Suprapubic skin (tissue), 4 donors: ENCODE measurements at regions not wholly inside any gene's neighbourhood (a gene's known extent, or its start where the extent isn't known, plus 50 kb on each side); places are given as distances from the start of the nearest gene placed in this dataset.

Experiments used
- DNase-seq, 2 donors: peaks; one replicate each; pipeline ENCODE4 v3.0.0-alpha.2; 2019; ENCODE audit warnings: low spot score in 2 of 2
- H3K27ac ChIP-seq: fragments of 200-600 bp; sonication (generic); one replicate; pipeline ENCODE4 v1.5.1; 2019
- H3K27me3 ChIP-seq: fragments of 200-600 bp; sonication (generic); one replicate; pipeline ENCODE4 v1.5.1; 2019
- H3K36me3 ChIP-seq: fragments of 200-600 bp; sonication (generic); one replicate; pipeline ENCODE4 v1.5.1; 2019
- H3K4me1 ChIP-seq: fragments of 200-600 bp; sonication (generic); one replicate; pipeline ENCODE4 v1.5.1; 2019
- H3K4me3 ChIP-seq: fragments of 200-600 bp; sonication (generic); one replicate; pipeline ENCODE4 v1.5.1; 2019; ENCODE audit warnings: mild to moderate bottlenecking
- H3K9me3 ChIP-seq: fragments of 200-600 bp; sonication (generic); one replicate; pipeline ENCODE4 v1.5.1; 2019
- CTCF ChIP-seq, 2 donors: fragments of 200-600 bp in 1 of 2; fragments of 450-650 bp in 1 of 2; sonication (generic) in 1 of 2; IDR thresholded peaks; one replicate each; pipeline ENCODE4 v1.5.1; 2016 to 2019; ENCODE audit warnings: antibody characterized with exemption in 2 of 2, mild to moderate bottlenecking in 1 of 2, moderate library complexity in 1 of 2
- EP300 ChIP-seq: sonication (generic); formaldehyde crosslinking; IDR thresholded peaks from one replicate; pipeline ENCODE4 v1.6.1; 2017; ENCODE audit warnings: antibody characterized with exemption
- POLR2A ChIP-seq, 2 donors: fragments of 450-650 bp; IDR thresholded peaks; one replicate each; pipeline ENCODE4 v1.6.1; 2017; ENCODE audit warnings: antibody characterized with exemption in 2 of 2, mild to moderate bottlenecking in 2 of 2, moderate library complexity in 2 of 2
- POLR2AphosphoS5 ChIP-seq, 3 donors: sonication (generic); formaldehyde crosslinking; IDR thresholded peaks; one replicate each; pipeline ENCODE4 v1.6.1; 2017; ENCODE audit warnings: antibody characterized with exemption in 3 of 3
- WGBS: methylation state at CpG from one replicate; pipeline ENCODE4 v1.1.5; 2018; 5-methylcytosine and 5-hydroxymethylcytosine counted together

- TF ChIP-seq CTCF (IDR thresholded peaks at IDR 0.05) (no peak), POLR2AphosphoS5 (IDR thresholded peaks at IDR 0.05) (no peak), EP300 (no peak), POLR2A (IDR thresholded peaks at IDR 0.05) (no peak)
- Histone ChIP-seq H3K36me3 (no peaks in the 10 kb centered on the region), H3K27me3 (no peaks in the 10 kb centered on the region)
These were observed 305.4 kb downstream of the PRDM5 start for GRCh38 chr4:120617171-120617570.

GRCh38 chr4:120616041-120616440 lies 306.5 kb downstream of the PRDM5 start:
- no peak for DNase-seq
- Histone ChIP-seq H3K27me3 (no peaks in the 10 kb centered on the region), H3K9me3 (no peaks in the 10 kb centered on the region), H3K36me3 (no peaks in the 10 kb centered on the region), H3K4me1 (no peaks in the 10 kb centered on the region), H3K4me3 (no peak overlapping the region), H3K27ac (no peak overlapping the region)
- WGBS: 92% methylated on average over 1 of the region's 1 CpG
- no peak for TF ChIP-seq EP300
- no peak for TF ChIP-seq CTCF (IDR thresholded peaks at IDR 0.05)
- no peak for TF ChIP-seq POLR2A (IDR thresholded peaks at IDR 0.05)
- TF ChIP-seq POLR2AphosphoS5 (IDR thresholded peaks at IDR 0.05): no peak

More at GRCh38 chr4:120617171-120617570, 305.4 kb downstream of the PRDM5 start:
- no peak overlapping the region for H3K4me3 ChIP-seq
- no peaks in the 10 kb centered on the region for H3K9me3 ChIP-seq
- no peak overlapping the region for H3K27ac ChIP-seq
- no peaks in the 10 kb centered on the region for H3K4me1 ChIP-seq
- DNase-seq: no peak

GRCh38 chr4:120613778-120614177 lies 308.7 kb downstream of the PRDM5 start:
- DNase-seq: no peak
- TF ChIP-seq POLR2AphosphoS5 (IDR thresholded peaks at IDR 0.05) (no peak), CTCF (IDR thresholded peaks at IDR 0.05) (no peak), EP300 (no peak), POLR2A (IDR thresholded peaks at IDR 0.05) (no peak)
- Histone ChIP-seq H3K4me1 (no peaks in the 10 kb centered on the region), H3K27ac (no peak overlapping the region), H3K36me3 (no peaks in the 10 kb centered on the region), H3K9me3 (no peaks in the 10 kb centered on the region), H3K27me3 (no peaks in the 10 kb centered on the region), H3K4me3 (no peak overlapping the region)
- 93% methylated on average over 1 of the region's 1 CpG for WGBS

GRCh38 chr4:120611092-120611491 lies 311.4 kb downstream of the PRDM5 start:
- Histone ChIP-seq H3K27me3 (no peaks in the 10 kb centered on the region), H3K9me3 (no peaks in the 10 kb centered on the region), H3K4me1 (no peaks in the 10 kb centered on the region), H3K4me3 (no peak overlapping the region), H3K36me3 (no peaks in the 10 kb centered on the region), H3K27ac (no peak overlapping the region)
- no peak for DNase-seq
- WGBS: 69% methylated on average over 1 of the region's 1 CpG
- TF ChIP-seq POLR2A (IDR thresholded peaks at IDR 0.05): no peak
- no peak for TF ChIP-seq EP300
- TF ChIP-seq POLR2AphosphoS5 (IDR thresholded peaks at IDR 0.05): no peak
- no peak for TF ChIP-seq CTCF (IDR thresholded peaks at IDR 0.05)

GRCh38 chr4:120591038-120591437 lies 331.5 kb downstream of the PRDM5 start:
- Histone ChIP-seq H3K4me1 (no peaks in the 10 kb centered on the region), H3K9me3 (no peaks in the 10 kb centered on the region), H3K27ac (no peak overlapping the region), H3K36me3 (no peaks in the 10 kb centered on the region), H3K4me3 (no peak overlapping the region), H3K27me3 (no peaks in the 10 kb centered on the region)
- no peak for DNase-seq
- 82% methylated on average over 2 of the region's 2 CpGs for WGBS
- TF ChIP-seq POLR2A (IDR thresholded peaks at IDR 0.05): no peak

- Histone ChIP-seq H3K4me1 (no peaks in the 10 kb centered on the region), H3K27me3 (no peaks in the 10 kb centered on the region), H3K4me3 (no peak overlapping the region), H3K36me3 (no peaks in the 10 kb centered on the region), H3K9me3 (no peaks in the 10 kb centered on the region), H3K27ac (no peak overlapping the region)
- TF ChIP-seq EP300: no peak
- no peak for TF ChIP-seq CTCF (IDR thresholded peaks at IDR 0.05)
- TF ChIP-seq POLR2A (IDR thresholded peaks at IDR 0.05): no peak
- TF ChIP-seq POLR2AphosphoS5 (IDR thresholded peaks at IDR 0.05): no peak
- 79% methylated on average over 2 of the region's 2 CpGs for WGBS
- DNase-seq: no peak
These were observed 332.7 kb downstream of the PRDM5 start for GRCh38 chr4:120589787-120590186.
